ENCODE measurements at regions not wholly inside any gene's neighbourhood (a gene's known extent, or its start where the extent isn't known, plus 50 kb on each side); places are given as distances from the start of the nearest gene placed in this dataset.

- DNase-seq: no peak
These were observed 282.1 kb downstream of the NFIB start for GRCh38 chr9:14031810-14032209.

- no peak for DNase-seq
These were observed 282.9 kb downstream of the NFIB start for GRCh38 chr9:14031060-14031414.

- DNase-seq: peak; percentile 91 to 96
These were observed 283.4 kb downstream of the NFIB start for GRCh38 chr9:14030375-14031059.

- DNase-seq: no peak
These were observed 284.1 kb downstream of the NFIB start for GRCh38 chr9:14029806-14030374.

- no peak for DNase-seq
These were observed 286.7 kb downstream of the NFIB start for GRCh38 chr9:14027116-14027800.

- DNase-seq: no peak
These were observed 288.2 kb downstream of the NFIB start for GRCh38 chr9:14025741-14026140.

GRCh38 chr9:14023285-14023684 lies 290.7 kb downstream of the NFIB start:
- no peak for DNase-seq

- no peak for DNase-seq
These were observed 291.9 kb downstream of the NFIB start for GRCh38 chr9:14021871-14022525.

GRCh38 chr9:14018081-14018480 lies 295.9 kb downstream of the NFIB start:
- DNase-seq: peak in 1 of 2 experiments; percentile 83

GRCh38 chr9:14014744-14015143 lies 299.2 kb downstream of the NFIB start:
- DNase-seq: no peak

- DNase-seq: no peak
These were observed 299.7 kb downstream of the NFIB start for GRCh38 chr9:14014218-14014617.

- DNase-seq: no peak
These were observed 302.0 kb downstream of the NFIB start for GRCh38 chr9:14011799-14012560.

- DNase-seq: no peak
These were observed 306.7 kb downstream of the NFIB start for GRCh38 chr9:14007190-14007769.

GRCh38 chr9:14006386-14007187 lies 307.4 kb downstream of the NFIB start:
- DNase-seq: peak in 1 of 2 experiments; percentile 80

GRCh38 chr9:14004110-14004509 lies 309.8 kb downstream of the NFIB start:
- no peak for DNase-seq

GRCh38 chr9:13994240-13994639 lies 319.7 kb downstream of the NFIB start:
- peak in 1 of 2 experiments; percentile 82 for DNase-seq

GRCh38 chr9:13993632-13994185 lies 320.2 kb downstream of the NFIB start:
- peak; percentile 100 for DNase-seq

GRCh38 chr9:13992138-13993088 lies 321.5 kb downstream of the NFIB start:
- peak; percentile 100 for DNase-seq

- peak in 1 of 2 experiments; percentile 89 for DNase-seq
These were observed 322.5 kb downstream of the NFIB start for GRCh38 chr9:13991395-13991794.

- no peak for DNase-seq
These were observed 322.9 kb downstream of the NFIB start for GRCh38 chr9:13990994-13991393.

Data from NCI-H446 (cell line).